Fibroblast of lung (primary cell): ENCODE measurements at regions not wholly inside any gene's neighbourhood (a gene's known extent, or its start where the extent isn't known, plus 50 kb on each side); places are given as distances from the start of the nearest gene placed in this dataset.

Experiments
- DNase-seq, 2 donors: peaks; one replicate each; pipeline versions ENCODE4 v3.0.0 to v3.0.0-alpha.2; 2010; ENCODE audit warnings: low read depth in 2 of 2
- H2AFZ ChIP-seq: 2 replicates; pipeline ENCODE4 v1.5.1; 2012; ENCODE audit warnings: low read length, control low read depth, inconsistent platforms
- H3K27ac ChIP-seq: 2 replicates; pipeline ENCODE4 v1.5.1; 2011; ENCODE audit warnings: low read length, control low read depth; ENCODE audit not compliant: insufficient read depth
- H3K27me3 ChIP-seq: 2 replicates; pipeline ENCODE4 v1.5.1; 2011; ENCODE audit warnings: mild to moderate bottlenecking, low read length; ENCODE audit not compliant: control insufficient read depth, insufficient read depth
- H3K36me3 ChIP-seq: 2 replicates; pipeline ENCODE4 v1.5.1; 2011; ENCODE audit warnings: low read length; ENCODE audit not compliant: control insufficient read depth, insufficient read depth
- H3K4me1 ChIP-seq: 2 replicates; pipeline ENCODE4 v1.5.1; 2011; ENCODE audit warnings: low read length; ENCODE audit not compliant: control insufficient read depth, insufficient read depth; ENCODE audit errors: extremely low read depth
- H3K4me2 ChIP-seq: 2 replicates; pipeline ENCODE4 v1.5.1; 2011; ENCODE audit warnings: low read length, control low read depth; ENCODE audit not compliant: insufficient read depth; ENCODE audit errors: extremely low read depth
- H3K4me3 ChIP-seq, 4 experiments: fragments of 200-600 bp in 1 of 4; sonication (generic) in 1 of 4; replicated peaks in 1 of 4; 2 replicates each; pipeline ENCODE4 v1.5.1; 2011 to 2016; ENCODE audit warnings: low read length in 4 of 4, low read depth in 3 of 4, mild to moderate bottlenecking in 3 of 4, control low read depth in 2 of 4, inconsistent platforms in 1 of 4, mixed read lengths in 1 of 4; ENCODE audit not compliant: insufficient read depth in 1 of 4; ENCODE audit errors: control extremely low read depth in 1 of 4
- H3K79me2 ChIP-seq: 2 replicates; pipeline ENCODE4 v1.5.1; 2012; ENCODE audit warnings: mild to moderate bottlenecking, low read length, inconsistent platforms; ENCODE audit not compliant: control insufficient read depth, insufficient read depth
- H3K9ac ChIP-seq: 2 replicates; pipeline ENCODE4 v1.5.1; 2011; ENCODE audit warnings: mild to moderate bottlenecking, low read length, control low read depth; ENCODE audit not compliant: insufficient read depth
- H3K9me3 ChIP-seq: 2 replicates; pipeline ENCODE4 v1.5.1; 2012; ENCODE audit warnings: low read depth, low read length; ENCODE audit not compliant: control insufficient read depth, insufficient read depth
- H4K20me1 ChIP-seq: 2 replicates; pipeline ENCODE4 v1.5.1; 2011; ENCODE audit warnings: low read length; ENCODE audit not compliant: control insufficient read depth, insufficient read depth; ENCODE audit errors: extremely low read depth
- CTCF ChIP-seq, 2 donors: IDR thresholded peaks in 1 of 2; conservative IDR thresholded peaks in 1 of 2; 1 replicate in 1 of 2; 2 replicates in 1 of 2; pipeline ENCODE4 v1.5.1; 2011 to 2012; ENCODE audit warnings: low read length in 2 of 2, control low read depth in 1 of 2, inconsistent platforms in 1 of 2, low read depth in 1 of 2, mild to moderate bottlenecking in 1 of 2
- EZH2 ChIP-seq: IDR thresholded peaks from 2 replicates; pipeline ENCODE4 v1.5.1; 2012; ENCODE audit warnings: low read length, control low read depth, mild to moderate bottlenecking; ENCODE audit errors: missing control alignments

GRCh38 chr9:80811003-80811402 is 878.3 kb downstream of the TLE1 start:
- no peaks in the 10 kb centered on the region for H4K20me1 ChIP-seq
- H3K79me2 ChIP-seq: no peaks in the 10 kb centered on the region
- H3K27ac ChIP-seq: no peak overlapping the region
- H3K4me3 ChIP-seq: no peak overlapping the region
- TF ChIP-seq EZH2: no peak
- no peak for TF ChIP-seq CTCF (conservative IDR thresholded peaks at IDR 0.05 in 1 of 2, IDR thresholded peaks at IDR 0.05 in 1 of 2; ENCODE audit: low read depth in 1 of 2, low read length in 2 of 2)
- no peaks in the 10 kb centered on the region for H3K9me3 ChIP-seq
- no peaks in the 10 kb centered on the region for H3K27me3 ChIP-seq
- peak; percentile 36 to 73 for DNase-seq
- H2AFZ ChIP-seq: no peak overlapping the region
- H3K36me3 ChIP-seq: no peaks in the 10 kb centered on the region
- no peak overlapping the region for H3K4me2 ChIP-seq
- H3K4me1 ChIP-seq: no peaks in the 10 kb centered on the region
- no peak overlapping the region for H3K9ac ChIP-seq

- no peak overlapping the region for H3K27ac ChIP-seq
- H2AFZ ChIP-seq: peak overlapping the region; percentile 61
- no peaks in the 10 kb centered on the region for H4K20me1 ChIP-seq
- no peak overlapping the region for H3K4me3 ChIP-seq
- H3K36me3 ChIP-seq: no peaks in the 10 kb centered on the region
- no peaks in the 10 kb centered on the region for H3K4me1 ChIP-seq
- no peak overlapping the region for H3K4me2 ChIP-seq
- DNase-seq: peak in 1 of 2 donors; percentile 57
- no peaks in the 10 kb centered on the region for H3K9me3 ChIP-seq
- no peaks in the 10 kb centered on the region for H3K27me3 ChIP-seq
- no peak for TF ChIP-seq CTCF (conservative IDR thresholded peaks at IDR 0.05 in 1 of 2, IDR thresholded peaks at IDR 0.05 in 1 of 2; ENCODE audit: low read depth in 1 of 2, low read length in 2 of 2)
- no peak overlapping the region for H3K9ac ChIP-seq
- no peaks in the 10 kb centered on the region for H3K79me2 ChIP-seq
Observed at GRCh38 chr9:80806671-80807070, 882.7 kb downstream of the TLE1 start.

- TF ChIP-seq CTCF (conservative IDR thresholded peaks at IDR 0.05 in 1 of 2, IDR thresholded peaks at IDR 0.05 in 1 of 2; ENCODE audit: low read depth in 1 of 2, low read length in 2 of 2) (no peak), EZH2 (no peak)
- no peak for DNase-seq
- no peak overlapping the region for H3K4me3 ChIP-seq
Observed at GRCh38 chr9:80804873-80805272, 884.5 kb downstream of the TLE1 start.

More at GRCh38 chr9:80804873-80805272, 884.5 kb downstream of the TLE1 start:
- Histone ChIP-seq H3K79me2 (no peaks in the 10 kb centered on the region), H3K9ac (no peak overlapping the region), H4K20me1 (no peaks in the 10 kb centered on the region), H3K27ac (no peak overlapping the region), H3K27me3 (no peaks in the 10 kb centered on the region), H3K9me3 (no peaks in the 10 kb centered on the region), H2AFZ (no peak overlapping the region), H3K4me2 (no peak overlapping the region), H3K36me3 (no peaks in the 10 kb centered on the region), H3K4me1 (no peaks in the 10 kb centered on the region)
